Fibroblast of skin of right quadriceps (primary cell): ENCODE measurements at regions not wholly inside any gene's neighbourhood (a gene's known extent, or its start where the extent isn't known, plus 50 kb on each side); places are given as distances from the start of the nearest gene placed in this dataset.
A peak's percentile ranks its signal among the peaks of the same experiment; 100 is the strongest.

Source experiments
- DNase-seq: peaks from one replicate; pipeline ENCODE4 v3.0.0-alpha.2; 2013

GRCh38 chr22:25368271-25368670 is 148.8 kb downstream of the CRYBB2 start:
- peak; percentile 68 for DNase-seq

- DNase-seq: no peak
Measured at GRCh38 chr22:25369041-25369440, 149.6 kb downstream of the CRYBB2 start.

- no peak for DNase-seq
Measured at GRCh38 chr22:25370322-25370721, 150.9 kb downstream of the CRYBB2 start.

DNA sequence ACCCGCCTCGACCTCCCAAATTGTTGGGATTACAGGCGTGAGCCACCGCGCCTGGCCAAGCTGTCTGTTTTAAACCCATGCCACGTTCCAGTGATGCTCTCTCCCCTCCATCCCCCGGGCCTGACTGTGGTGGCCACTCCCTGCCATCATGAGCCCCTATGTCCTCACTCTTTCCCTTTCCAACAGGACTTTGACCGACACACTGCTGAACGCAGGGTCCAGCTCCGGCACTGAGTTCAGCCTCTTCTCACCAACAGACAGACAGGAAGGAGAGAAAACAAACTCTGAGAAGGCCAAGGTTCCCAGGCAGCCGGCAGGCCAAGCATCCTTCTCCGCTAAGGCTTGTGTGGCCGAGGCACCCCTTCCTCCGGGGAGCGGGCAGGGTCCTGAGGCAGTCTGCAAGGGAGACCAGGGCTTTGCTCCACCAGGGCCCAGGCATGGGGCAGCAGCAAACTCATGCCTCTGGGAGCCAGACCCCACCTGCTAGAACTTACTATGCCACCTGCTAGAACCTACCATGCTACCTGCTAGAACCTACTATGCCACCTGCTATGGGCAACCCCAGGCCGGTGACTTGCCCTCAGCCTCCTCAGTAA is 152.7 kb downstream of the CRYBB2 start:
- no peak for DNase-seq

DNA sequence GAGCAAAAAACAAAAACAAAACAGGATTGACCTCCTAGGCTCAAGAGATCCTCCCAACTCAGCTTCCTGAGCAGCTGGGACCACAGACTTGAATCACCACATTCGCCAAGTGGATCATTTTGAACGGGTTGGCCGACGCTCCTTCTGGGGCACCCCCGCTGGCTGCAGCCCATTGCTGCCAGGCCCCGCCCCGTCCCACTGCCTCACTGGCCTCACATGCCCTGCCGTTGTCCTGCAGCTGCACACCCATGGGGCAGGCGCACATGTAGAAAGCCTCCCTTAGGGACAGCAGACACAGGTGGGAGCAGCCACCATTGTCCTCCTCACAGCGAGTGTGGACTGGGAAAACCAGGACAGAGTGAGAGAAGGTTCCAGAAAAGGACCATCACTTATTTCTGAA is 154.5 kb downstream of the CRYBB2 start:
- DNase-seq: no peak

DNA sequence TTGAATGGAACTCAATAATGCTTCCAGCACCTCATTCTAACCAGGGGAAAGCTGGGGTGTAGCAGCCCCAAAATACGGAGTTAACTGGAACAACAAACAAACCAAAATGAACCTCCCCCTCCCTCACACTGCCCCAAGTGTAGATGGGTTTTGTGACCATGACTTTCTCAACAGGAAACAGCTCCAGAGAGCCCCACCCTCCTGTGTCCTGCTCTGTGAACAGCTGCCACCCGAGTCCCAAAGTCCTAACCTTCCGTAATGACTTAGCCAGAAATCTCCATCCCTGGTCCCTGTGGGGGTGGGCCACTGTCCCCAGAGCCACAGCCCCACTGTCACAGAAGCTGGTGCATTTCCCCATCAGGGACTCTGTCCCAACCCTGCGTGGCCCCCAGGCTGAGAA is 155.4 kb downstream of the CRYBB2 start:
- no peak for DNase-seq

DNA sequence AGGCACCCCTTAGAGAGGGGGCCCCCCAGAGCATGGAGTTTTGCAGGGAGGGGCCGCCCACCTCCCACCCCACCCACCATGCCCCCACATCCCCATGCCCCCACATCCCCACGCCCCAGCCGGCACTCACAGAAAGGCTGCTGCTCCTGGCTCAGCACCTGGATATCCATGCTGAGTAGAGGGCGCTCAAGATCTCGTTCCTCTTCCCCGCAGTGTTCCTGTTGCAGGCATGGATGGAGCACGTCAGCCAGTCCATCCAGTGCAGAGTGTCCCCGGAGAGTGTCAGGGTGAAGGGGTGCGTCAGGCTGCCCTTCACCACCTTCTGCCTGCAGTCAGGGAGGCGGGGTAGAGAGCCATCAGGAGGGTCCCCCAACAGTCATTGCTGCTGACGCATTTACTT is 156.2 kb downstream of the CRYBB2 start:
- no peak for DNase-seq

DNA sequence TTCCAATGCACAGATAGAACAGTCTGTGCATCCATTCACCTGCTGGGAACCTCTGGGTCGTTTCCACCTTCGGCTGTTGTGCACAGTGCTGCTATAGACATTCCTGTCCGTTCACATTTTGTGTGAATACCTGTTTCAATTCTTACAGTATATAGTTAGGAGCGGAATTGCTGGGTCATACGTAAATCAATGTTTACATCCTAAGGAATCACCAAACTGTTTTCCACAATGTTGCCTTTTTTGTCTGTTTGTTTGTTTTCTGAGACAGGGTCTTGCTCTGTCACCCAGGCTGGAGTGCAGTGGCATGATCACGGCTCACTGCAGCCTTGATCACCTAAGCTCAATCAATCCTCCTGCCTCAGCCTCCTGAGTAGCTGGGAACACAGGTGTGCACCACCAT is 158.3 kb downstream of the CRYBB2 start:
- no peak for DNase-seq

DNA sequence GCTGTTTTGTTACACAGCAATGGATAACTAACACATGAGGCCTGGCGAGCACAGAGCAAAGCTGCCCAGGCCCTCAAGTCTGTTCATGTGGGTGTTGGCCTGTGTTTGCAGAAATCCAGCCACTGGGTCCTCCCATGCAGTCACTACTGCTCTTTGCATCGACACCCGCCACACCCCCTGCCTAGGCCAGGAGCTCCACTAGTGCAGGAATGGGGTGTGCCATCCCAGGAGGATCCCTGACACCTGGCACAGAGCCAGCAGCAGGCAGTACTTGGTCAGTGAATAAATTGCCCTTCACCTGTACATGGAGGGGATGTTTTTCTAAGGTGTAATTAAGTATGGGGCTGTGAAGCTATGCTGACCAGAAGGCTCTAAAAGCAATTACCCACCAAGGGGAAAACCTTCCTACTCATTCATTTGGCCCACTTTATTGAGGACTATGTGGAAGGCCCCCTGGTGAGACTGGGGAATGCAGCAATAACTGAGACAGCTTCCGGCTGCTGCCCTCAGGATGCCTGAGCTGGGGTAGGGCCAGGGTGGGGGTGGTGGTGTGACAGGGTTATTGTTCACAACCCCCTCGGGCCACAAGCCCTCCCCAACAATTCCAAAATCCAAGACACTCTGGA is 160.8 kb downstream of the CRYBB2 start:
- DNase-seq: no peak

DNA sequence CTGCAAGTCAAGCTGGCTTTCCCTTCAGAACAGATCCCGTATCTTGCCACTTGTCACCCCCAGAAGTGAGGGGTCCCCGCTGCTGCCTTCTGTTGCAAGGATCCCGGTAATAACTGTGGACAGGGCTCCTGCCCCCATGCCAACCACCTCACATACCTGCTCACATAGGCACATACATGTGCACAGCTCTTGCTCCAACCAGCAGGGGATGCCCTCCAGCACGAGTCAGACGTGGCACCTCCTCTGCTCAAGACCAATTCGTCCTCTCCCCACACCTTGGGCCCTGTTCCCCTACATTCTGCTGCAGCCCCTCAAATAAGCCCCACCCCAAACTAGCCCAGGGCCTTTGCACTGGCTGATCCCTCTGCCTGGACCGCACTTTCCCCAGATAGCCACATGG is 163.3 kb downstream of the CRYBB2 start:
- no peak for DNase-seq

GRCh38 chr22:25383278-25383820 is 163.9 kb downstream of the CRYBB2 start:
- no peak for DNase-seq

DNA sequence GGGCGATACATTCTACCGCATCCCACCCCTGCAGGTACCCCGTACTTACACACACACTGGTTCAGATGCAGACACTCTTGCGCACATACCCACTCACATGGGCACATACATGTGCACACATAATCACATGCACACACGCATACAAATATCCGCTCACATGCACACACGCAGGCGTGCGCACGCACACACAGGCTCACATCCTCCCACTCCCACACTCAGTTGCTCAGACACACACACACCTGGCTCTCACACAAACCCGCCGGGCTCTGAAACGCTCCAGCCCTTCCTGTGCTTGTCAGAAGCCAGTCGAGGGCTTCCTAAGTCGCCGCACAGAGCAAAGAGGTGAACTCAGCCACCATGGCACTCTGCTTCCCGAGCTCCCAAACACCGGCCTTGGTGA is 164.5 kb downstream of the CRYBB2 start:
- DNase-seq: no peak

GRCh38 chr22:25386538-25386884 is 167.1 kb downstream of the CRYBB2 start:
- no peak for DNase-seq

DNA sequence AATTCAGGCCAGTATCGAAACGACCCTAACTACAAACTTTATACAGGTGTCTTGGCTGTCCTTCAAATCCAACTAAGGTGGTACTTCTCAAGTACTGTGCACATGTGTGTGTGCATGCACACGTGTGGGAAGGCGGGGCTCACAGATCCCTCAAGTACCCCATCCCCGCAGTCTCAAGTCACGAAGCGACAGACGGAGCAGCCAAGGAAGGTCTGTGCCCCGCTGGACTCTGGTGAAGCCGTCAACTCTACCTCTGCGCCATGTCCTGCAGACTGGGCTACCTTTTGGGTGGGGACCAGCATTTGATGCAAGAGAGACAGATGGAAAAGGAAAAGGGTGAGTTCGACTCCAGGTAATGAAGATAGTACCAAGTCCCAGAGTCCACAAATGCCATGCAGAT is 169.0 kb downstream of the CRYBB2 start:
- no peak for DNase-seq

DNA sequence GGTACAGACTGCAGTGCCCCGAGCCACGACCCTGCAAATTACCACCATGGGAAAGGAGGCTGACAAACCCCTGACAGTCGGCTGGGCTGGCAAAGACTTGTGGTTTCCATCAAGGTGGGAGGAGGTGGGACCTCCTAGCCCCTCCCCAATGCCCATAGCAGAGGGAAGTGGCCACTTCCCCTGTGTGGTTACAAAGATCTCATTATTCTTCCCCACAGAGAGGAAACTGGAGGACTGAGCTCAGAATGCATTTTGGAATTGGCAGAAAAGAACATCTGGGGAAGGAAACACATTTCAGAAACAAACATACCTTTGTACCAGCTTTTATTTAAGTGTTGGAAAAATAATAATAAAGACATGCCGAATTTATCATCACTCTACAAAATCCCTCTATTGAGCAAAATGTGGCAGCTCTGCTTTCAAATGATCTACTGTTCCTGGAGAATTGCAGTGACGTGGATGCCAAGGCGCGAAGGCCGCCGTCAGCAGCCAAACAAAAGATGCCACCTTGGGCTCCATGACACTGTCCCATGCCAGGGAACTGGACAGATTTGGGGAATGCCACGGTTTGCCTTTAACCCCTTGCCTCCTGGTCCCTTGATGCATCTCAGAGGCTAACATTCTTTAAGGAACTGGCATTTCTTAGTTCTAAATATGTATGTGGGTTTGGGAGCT is 169.6 kb downstream of the CRYBB2 start:
- DNase-seq: no peak

GRCh38 chr22:25389541-25389919 is 170.1 kb downstream of the CRYBB2 start:
- no peak for DNase-seq

GRCh38 chr22:25390297-25391240 is 171.1 kb downstream of the CRYBB2 start:
- no peak for DNase-seq

- no peak for DNase-seq
Measured at GRCh38 chr22:25392584-25392983, 171.9 kb upstream of the GRK3 start.

GRCh38 chr22:25393121-25393805 is 171.2 kb upstream of the GRK3 start:
- DNase-seq: no peak

DNA sequence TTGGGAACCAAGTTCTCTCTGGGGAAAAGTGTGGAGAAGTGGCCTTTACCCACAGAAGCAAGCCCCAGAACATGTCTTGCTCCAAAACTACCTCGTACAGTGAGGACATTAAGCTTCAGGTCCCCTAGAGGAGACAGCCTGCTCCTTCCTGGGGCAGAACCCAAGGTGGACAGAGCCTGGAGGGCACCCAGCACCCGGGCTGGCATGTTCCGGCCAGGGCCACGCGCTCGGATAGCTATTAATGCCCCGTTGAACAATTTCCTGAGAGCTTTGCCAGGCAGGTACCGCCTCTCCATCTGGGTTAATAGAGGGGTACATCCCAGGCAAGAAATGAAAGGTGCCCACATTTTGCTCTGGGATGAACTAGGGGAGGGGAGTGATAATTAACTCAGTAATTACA is 169.0 kb upstream of the GRK3 start:
- DNase-seq: no peak

DNA sequence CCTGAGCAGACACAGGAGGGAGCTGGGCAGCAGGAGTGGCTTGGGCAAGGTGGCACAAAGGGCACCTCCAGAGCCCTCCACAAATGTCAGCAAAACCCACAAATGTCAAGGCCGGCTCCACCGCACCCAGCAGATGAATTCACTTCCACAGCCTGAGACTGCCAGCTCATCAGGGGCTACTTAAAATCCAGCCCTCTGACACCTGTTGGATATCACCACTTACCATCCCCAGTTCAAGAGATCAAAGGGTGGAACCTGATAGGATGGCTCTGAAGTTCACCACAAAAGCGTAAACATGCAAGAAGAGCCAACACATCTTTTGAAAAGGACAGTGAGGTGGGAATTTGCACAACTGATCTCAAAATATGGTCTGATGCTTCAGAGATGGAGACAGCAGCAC is 168.6 kb upstream of the GRK3 start:
- DNase-seq: no peak

DNA sequence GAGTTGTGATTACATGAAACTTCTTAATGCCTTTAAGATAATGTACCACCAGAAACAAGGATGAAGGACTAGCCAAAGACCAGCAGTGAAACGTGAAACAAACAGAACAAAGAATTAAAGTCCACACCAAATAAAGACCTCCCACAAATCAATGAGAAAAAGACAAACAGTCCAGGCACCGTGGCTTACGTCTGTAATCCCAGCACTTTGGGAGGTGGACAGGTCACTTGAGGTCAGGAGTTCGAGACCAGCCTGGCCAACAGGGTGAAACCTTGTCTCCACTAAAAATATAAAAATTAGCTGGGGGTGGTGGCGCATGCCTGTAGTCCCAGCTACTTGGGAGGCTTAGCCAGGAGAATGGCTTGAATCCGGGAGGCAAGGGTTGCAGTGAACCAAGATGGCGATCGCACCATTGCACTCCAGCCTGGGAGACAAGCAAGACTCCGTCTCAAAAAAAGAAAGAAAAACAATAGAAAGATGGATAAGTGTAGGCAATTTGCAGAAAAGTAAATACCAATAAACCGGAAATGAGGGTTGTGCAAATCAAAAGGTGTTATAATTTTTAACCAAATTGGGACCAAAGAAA is 167.8 kb upstream of the GRK3 start:
- no peak for DNase-seq
